CD14-positive monocyte (primary cell): ENCODE measurements at regions not wholly inside any gene's neighbourhood (a gene's known extent, or its start where the extent isn't known, plus 50 kb on each side); places are given as distances from the start of the nearest gene placed in this dataset.
A peak's percentile ranks its signal among the peaks of the same experiment; 100 is the strongest.
"Not testable (repeated sequence)": the region's sequence is repeated elsewhere in the genome, so short reads cannot be mapped to it uniquely, and the experiment has no call there.

ENCODE experiments used
- DNase-seq, 3 donors: peaks; one replicate each; pipeline ENCODE4 v3.0.0-alpha.2; 2011 to 2022
- H2AFZ ChIP-seq: 2 replicates; pipeline ENCODE4 v1.6.0; 2012; ENCODE audit warnings: mild to moderate bottlenecking, low read depth, low read length, inconsistent platforms; ENCODE audit not compliant: insufficient read depth, poor library complexity, severe bottlenecking
- H3K27ac ChIP-seq, 2 donors: 1 replicate in 1 of 2; 2 replicates in 1 of 2; pipeline ENCODE4 v1.5.1; 2012 to 2013; ENCODE audit warnings: low read length in 2 of 2, control low read depth in 1 of 2, inconsistent platforms in 1 of 2, low read depth in 1 of 2, mild to moderate bottlenecking in 1 of 2
- H3K27me3 ChIP-seq, 2 donors: one replicate each; pipeline versions ENCODE4 v1.6.0 to v1.6.1; 2011 to 2013; ENCODE audit warnings: low read length in 2 of 2; ENCODE audit not compliant: control insufficient read depth in 2 of 2, insufficient read depth in 2 of 2
- H3K36me3 ChIP-seq, 2 donors: replicated peaks in 1 of 2; 1 replicate in 1 of 2; 2 replicates in 1 of 2; pipeline versions ENCODE4 v1.5.1 to v1.6.1; 2012 to 2013; ENCODE audit warnings: low read length in 2 of 2, control low read depth in 1 of 2, inconsistent platforms in 1 of 2, mild to moderate bottlenecking in 1 of 2; ENCODE audit not compliant: insufficient read depth in 2 of 2, control insufficient read depth in 1 of 2
- H3K4me1 ChIP-seq, 2 donors: 1 replicate in 1 of 2; 2 replicates in 1 of 2; pipeline versions ENCODE4 v1.5.1 to v1.6.1; 2012 to 2013; ENCODE audit warnings: low read length in 2 of 2, control low read depth in 1 of 2, inconsistent platforms in 1 of 2, mild to moderate bottlenecking in 1 of 2, moderate library complexity in 1 of 2; ENCODE audit not compliant: insufficient read depth in 2 of 2, control insufficient read depth in 1 of 2
- H3K4me2 ChIP-seq: replicated peaks from 2 replicates; pipeline ENCODE3; 2012; ENCODE audit warnings: low read length, moderate library complexity, mild to moderate bottlenecking; ENCODE audit not compliant: poor library complexity, severe bottlenecking; ENCODE audit errors: extremely low read depth
- H3K4me3 ChIP-seq, 3 experiments: fragments of 200-600 bp in 1 of 3; sonication (generic) in 1 of 3; replicated peaks in 1 of 3; 1 replicate in 2 of 3; 2 replicates in 1 of 3; pipeline ENCODE4 v1.5.1; 2011 to 2013; ENCODE audit warnings: low read length in 3 of 3, mild to moderate bottlenecking in 3 of 3, control low read depth in 2 of 3, low read depth in 2 of 3, inconsistent platforms in 1 of 3, moderate library complexity in 1 of 3
- H3K79me2 ChIP-seq: 2 replicates; pipeline ENCODE4 v1.6.0; 2012; ENCODE audit warnings: mild to moderate bottlenecking, control low read depth, inconsistent platforms, low read length, moderate library complexity; ENCODE audit not compliant: insufficient read depth
- H3K9ac ChIP-seq: 2 replicates; pipeline ENCODE4 v1.6.0; 2017; ENCODE audit warnings: low read length, mild to moderate bottlenecking; ENCODE audit not compliant: insufficient read depth, poor library complexity, severe bottlenecking
- H3K9me3 ChIP-seq, 2 donors: replicated peaks in 1 of 2; 1 replicate in 1 of 2; 2 replicates in 1 of 2; pipeline versions ENCODE4 v1.5.1 to v1.6.1; 2012 to 2013; ENCODE audit warnings: low read length in 2 of 2, control low read depth in 1 of 2; ENCODE audit not compliant: control insufficient read depth in 1 of 2, insufficient read depth in 1 of 2
- H4K20me1 ChIP-seq: 2 replicates; pipeline ENCODE4 v1.6.0; 2012; ENCODE audit warnings: mild to moderate bottlenecking, low read length, control low read depth, moderate library complexity; ENCODE audit not compliant: insufficient read depth
- H3K27ac Mint-ChIP-seq, 7 donors: one replicate each; pipeline ENCODE4 v1.8.0; 2020; ENCODE audit warnings: mild to moderate bottlenecking in 7 of 7, mixed read lengths in 7 of 7, moderate library complexity in 6 of 7, inconsistent platforms in 2 of 7
- H3K27me3 Mint-ChIP-seq, 3 donors: one replicate each; pipeline ENCODE4 v1.8.0; 2021 to 2022; ENCODE audit warnings: low read depth in 3 of 3, mild to moderate bottlenecking in 3 of 3, mixed read lengths in 3 of 3, moderate library complexity in 3 of 3, inconsistent platforms in 1 of 3
- H3K36me3 Mint-ChIP-seq, 2 donors: one replicate each; pipeline ENCODE4 v1.8.0; 2020; ENCODE audit warnings: mixed read lengths in 2 of 2, inconsistent platforms in 1 of 2, mild to moderate bottlenecking in 1 of 2
- H3K4me1 Mint-ChIP-seq: one replicate; pipeline ENCODE4 v1.8.0; 2020; ENCODE audit warnings: mild to moderate bottlenecking, mixed read lengths
- H3K4me3 Mint-ChIP-seq, 2 donors: one replicate each; pipeline ENCODE4 v1.8.0; 2020; ENCODE audit warnings: mild to moderate bottlenecking in 2 of 2, mixed read lengths in 2 of 2, moderate library complexity in 1 of 2
- H3K9me3 Mint-ChIP-seq, 7 donors: one replicate each; pipeline ENCODE4 v1.8.0; 2020 to 2022; ENCODE audit warnings: mixed read lengths in 7 of 7, mild to moderate bottlenecking in 6 of 7, moderate library complexity in 6 of 7, inconsistent platforms in 2 of 7
- CTCF ChIP-seq: fragments of 200-600 bp; IDR thresholded peaks from one replicate; pipeline ENCODE4 v1.8.0; 2022; ENCODE audit warnings: antibody characterized with exemption, mild to moderate bottlenecking
- WGBS: methylation state at CpG from one replicate; pipeline ENCODE4 v1.1.5; 2013; ENCODE audit warnings: missing lambda C conversion rate; ENCODE audit not compliant: insufficient coverage; 5-methylcytosine and 5-hydroxymethylcytosine counted together
- intact Hi-C, 2 donors: fragments of 100-400 bp; cut with micrococcal nuclease; formaldehyde crosslinking; loops; one replicate each; pipeline versions ENCODE4 v1.15.0 to v1.15.1; 2023

- Histone ChIP-seq H2AFZ (peak overlapping the region; percentile 41), H3K27me3 (no peaks in the 10 kb centered on the region), H3K4me2 (no peak overlapping the region), H3K9ac (no peak overlapping the region), H3K4me1 (peaks cover 33 to 45% of the 10 kb centered on the region in 2 donors), H3K27ac (no peak overlapping the region), H3K4me3 (no peak overlapping the region), H4K20me1 (no peaks in the 10 kb centered on the region), H3K79me2 (no peaks in the 10 kb centered on the region), H3K9me3 (no peaks in the 10 kb centered on the region), H3K36me3 (no peaks in the 10 kb centered on the region)
- DNase-seq: no peak
- Mint-ChIP-seq H3K36me3 (peaks cover 2 to 3% of the 10 kb centered on the region in 2 donors), H3K4me1 (peaks cover 58% of the 10 kb centered on the region), H3K9me3 (no peaks in the 10 kb centered on the region), H3K4me3 (peak overlapping the region in 1 of 2 donors; percentile 29), H3K27me3 (peaks cover 0 to 2% (median 0%) of the 10 kb centered on the region in 3 donors), H3K27ac (peak overlapping the region in 1 of 7 donors; percentile 15)
- 3% methylated on average over 10 of the region's 11 CpGs for WGBS
- intact Hi-C loops: no loop called here
- no peak for TF ChIP-seq CTCF
These were observed 212.1 kb upstream of the PRSS58 start for GRCh38 chr7:142469696-142470543.

- Histone ChIP-seq H3K4me1 (peaks cover 33 to 42% of the 10 kb centered on the region in 2 donors), H3K36me3 (no peaks in the 10 kb centered on the region), H3K79me2 (no peaks in the 10 kb centered on the region), H3K9me3 (no peaks in the 10 kb centered on the region), H3K27me3 (no peaks in the 10 kb centered on the region), H3K4me3 (no peak overlapping the region), H3K9ac (no peak overlapping the region), H4K20me1 (no peaks in the 10 kb centered on the region), H2AFZ (peak overlapping the region; percentile 41), H3K4me2 (no peak overlapping the region), H3K27ac (no peak overlapping the region)
- Mint-ChIP-seq H3K27me3 (peaks cover 0 to 2% (median 0%) of the 10 kb centered on the region in 3 donors), H3K4me1 (peaks cover 57% of the 10 kb centered on the region), H3K9me3 (no peaks in the 10 kb centered on the region), H3K4me3 (no peak overlapping the region), H3K36me3 (peaks cover 2 to 3% of the 10 kb centered on the region in 2 donors), H3K27ac (no peak overlapping the region)
- 0% methylated on average over 3 of the region's 6 CpGs for WGBS
- no peak for TF ChIP-seq CTCF
- no peak for DNase-seq
- intact Hi-C loops: no loop called here
These were observed 211.2 kb upstream of the PRSS58 start for GRCh38 chr7:142468871-142469665.

GRCh38 chr7:142467056-142467655 is 209.3 kb upstream of the PRSS58 start:
- H3K36me3 ChIP-seq, H3K4me3 ChIP-seq, H3K4me2 ChIP-seq, H3K9me3 Mint-ChIP-seq, H3K79me2 ChIP-seq, H3K9ac ChIP-seq, intact Hi-C loops, H3K27me3 Mint-ChIP-seq, H3K27ac Mint-ChIP-seq, H3K27me3 ChIP-seq, DNase-seq, H4K20me1 ChIP-seq, H3K9me3 ChIP-seq, H3K27ac ChIP-seq, H2AFZ ChIP-seq, H3K36me3 Mint-ChIP-seq, H3K4me3 Mint-ChIP-seq: not testable (repeated sequence)
- peaks cover 53% of the 10 kb centered on the region for H3K4me1 Mint-ChIP-seq
- 100% methylated on average over 1 of the region's 7 CpGs for WGBS
- H3K4me1 ChIP-seq: peaks cover 31 to 38% of the 10 kb centered on the region in 2 donors
